CD14-positive monocyte (primary cell): ENCODE measurements at regions not wholly inside any gene's neighbourhood (a gene's known extent, or its start where the extent isn't known, plus 50 kb on each side); places are given as distances from the start of the nearest gene placed in this dataset.

ENCODE experiments used
- DNase-seq, 3 donors: peaks; one replicate each; pipeline ENCODE4 v3.0.0-alpha.2; 2011 to 2022
- H2AFZ ChIP-seq: 2 replicates; pipeline ENCODE4 v1.6.0; 2012; ENCODE audit warnings: mild to moderate bottlenecking, low read depth, low read length, inconsistent platforms; ENCODE audit not compliant: insufficient read depth, poor library complexity, severe bottlenecking
- H3K27ac ChIP-seq, 2 donors: 1 replicate in 1 of 2; 2 replicates in 1 of 2; pipeline ENCODE4 v1.5.1; 2012 to 2013; ENCODE audit warnings: low read length in 2 of 2, control low read depth in 1 of 2, inconsistent platforms in 1 of 2, low read depth in 1 of 2, mild to moderate bottlenecking in 1 of 2
- H3K27me3 ChIP-seq, 2 donors: one replicate each; pipeline versions ENCODE4 v1.6.0 to v1.6.1; 2011 to 2013; ENCODE audit warnings: low read length in 2 of 2; ENCODE audit not compliant: control insufficient read depth in 2 of 2, insufficient read depth in 2 of 2
- H3K36me3 ChIP-seq, 2 donors: replicated peaks in 1 of 2; 1 replicate in 1 of 2; 2 replicates in 1 of 2; pipeline versions ENCODE4 v1.5.1 to v1.6.1; 2012 to 2013; ENCODE audit warnings: low read length in 2 of 2, control low read depth in 1 of 2, inconsistent platforms in 1 of 2, mild to moderate bottlenecking in 1 of 2; ENCODE audit not compliant: insufficient read depth in 2 of 2, control insufficient read depth in 1 of 2
- H3K4me1 ChIP-seq, 2 donors: 1 replicate in 1 of 2; 2 replicates in 1 of 2; pipeline versions ENCODE4 v1.5.1 to v1.6.1; 2012 to 2013; ENCODE audit warnings: low read length in 2 of 2, control low read depth in 1 of 2, inconsistent platforms in 1 of 2, mild to moderate bottlenecking in 1 of 2, moderate library complexity in 1 of 2; ENCODE audit not compliant: insufficient read depth in 2 of 2, control insufficient read depth in 1 of 2
- H3K4me2 ChIP-seq: replicated peaks from 2 replicates; pipeline ENCODE3; 2012; ENCODE audit warnings: low read length, moderate library complexity, mild to moderate bottlenecking; ENCODE audit not compliant: poor library complexity, severe bottlenecking; ENCODE audit errors: extremely low read depth
- H3K4me3 ChIP-seq, 3 experiments: fragments of 200-600 bp in 1 of 3; sonication (generic) in 1 of 3; replicated peaks in 1 of 3; 1 replicate in 2 of 3; 2 replicates in 1 of 3; pipeline ENCODE4 v1.5.1; 2011 to 2013; ENCODE audit warnings: low read length in 3 of 3, mild to moderate bottlenecking in 3 of 3, control low read depth in 2 of 3, low read depth in 2 of 3, inconsistent platforms in 1 of 3, moderate library complexity in 1 of 3
- H3K79me2 ChIP-seq: 2 replicates; pipeline ENCODE4 v1.6.0; 2012; ENCODE audit warnings: mild to moderate bottlenecking, control low read depth, inconsistent platforms, low read length, moderate library complexity; ENCODE audit not compliant: insufficient read depth
- H3K9ac ChIP-seq: 2 replicates; pipeline ENCODE4 v1.6.0; 2017; ENCODE audit warnings: low read length, mild to moderate bottlenecking; ENCODE audit not compliant: insufficient read depth, poor library complexity, severe bottlenecking
- H3K9me3 ChIP-seq, 2 donors: replicated peaks in 1 of 2; 1 replicate in 1 of 2; 2 replicates in 1 of 2; pipeline versions ENCODE4 v1.5.1 to v1.6.1; 2012 to 2013; ENCODE audit warnings: low read length in 2 of 2, control low read depth in 1 of 2; ENCODE audit not compliant: control insufficient read depth in 1 of 2, insufficient read depth in 1 of 2
- H4K20me1 ChIP-seq: 2 replicates; pipeline ENCODE4 v1.6.0; 2012; ENCODE audit warnings: mild to moderate bottlenecking, low read length, control low read depth, moderate library complexity; ENCODE audit not compliant: insufficient read depth
- H3K27ac Mint-ChIP-seq, 7 donors: one replicate each; pipeline ENCODE4 v1.8.0; 2020; ENCODE audit warnings: mild to moderate bottlenecking in 7 of 7, mixed read lengths in 7 of 7, moderate library complexity in 6 of 7, inconsistent platforms in 2 of 7
- H3K27me3 Mint-ChIP-seq, 3 donors: one replicate each; pipeline ENCODE4 v1.8.0; 2021 to 2022; ENCODE audit warnings: low read depth in 3 of 3, mild to moderate bottlenecking in 3 of 3, mixed read lengths in 3 of 3, moderate library complexity in 3 of 3, inconsistent platforms in 1 of 3
- H3K36me3 Mint-ChIP-seq, 2 donors: one replicate each; pipeline ENCODE4 v1.8.0; 2020; ENCODE audit warnings: mixed read lengths in 2 of 2, inconsistent platforms in 1 of 2, mild to moderate bottlenecking in 1 of 2
- H3K4me1 Mint-ChIP-seq: one replicate; pipeline ENCODE4 v1.8.0; 2020; ENCODE audit warnings: mild to moderate bottlenecking, mixed read lengths
- H3K4me3 Mint-ChIP-seq, 2 donors: one replicate each; pipeline ENCODE4 v1.8.0; 2020; ENCODE audit warnings: mild to moderate bottlenecking in 2 of 2, mixed read lengths in 2 of 2, moderate library complexity in 1 of 2
- H3K9me3 Mint-ChIP-seq, 7 donors: one replicate each; pipeline ENCODE4 v1.8.0; 2020 to 2022; ENCODE audit warnings: mixed read lengths in 7 of 7, mild to moderate bottlenecking in 6 of 7, moderate library complexity in 6 of 7, inconsistent platforms in 2 of 7
- CTCF ChIP-seq: fragments of 200-600 bp; IDR thresholded peaks from one replicate; pipeline ENCODE4 v1.8.0; 2022; ENCODE audit warnings: antibody characterized with exemption, mild to moderate bottlenecking
- WGBS: methylation state at CpG from one replicate; pipeline ENCODE4 v1.1.5; 2013; ENCODE audit warnings: missing lambda C conversion rate; ENCODE audit not compliant: insufficient coverage; 5-methylcytosine and 5-hydroxymethylcytosine counted together
- intact Hi-C, 2 donors: fragments of 100-400 bp; cut with micrococcal nuclease; formaldehyde crosslinking; loops; one replicate each; pipeline versions ENCODE4 v1.15.0 to v1.15.1; 2023

GRCh38 chr2:215605214-215605613, 169.3 kb upstream of the FN1 start:
- Histone ChIP-seq H3K4me2 (no peak overlapping the region), H3K9me3 (no peaks in the 10 kb centered on the region), H3K9ac (no peak overlapping the region), H3K4me3 (no peak overlapping the region), H3K79me2 (no peaks in the 10 kb centered on the region), H2AFZ (no peak overlapping the region), H4K20me1 (no peaks in the 10 kb centered on the region), H3K4me1 (no peaks in the 10 kb centered on the region), H3K27ac (no peak overlapping the region), H3K36me3 (no peaks in the 10 kb centered on the region), H3K27me3 (no peaks in the 10 kb centered on the region)
- no peak overlapping the region for H3K4me3 Mint-ChIP-seq
- peaks cover 4% of the 10 kb centered on the region for H3K4me1 Mint-ChIP-seq
- no peak overlapping the region for H3K27ac Mint-ChIP-seq
- H3K36me3 Mint-ChIP-seq = no peaks in the 10 kb centered on the region
- intact Hi-C loops = no loop called here
- H3K27me3 Mint-ChIP-seq = peaks cover 0 to 6% (median 4%) of the 10 kb centered on the region in 3 donors
- no peak for DNase-seq
- no peak for TF ChIP-seq CTCF
- peaks cover 0 to 3% (median 0%) of the 10 kb centered on the region in 7 donors for H3K9me3 Mint-ChIP-seq

- H3K27me3 Mint-ChIP-seq = peaks cover 0 to 4% (median 4%) of the 10 kb centered on the region in 3 donors
- intact Hi-C loops = no loop called here
- Histone ChIP-seq H3K27ac (no peak overlapping the region), H3K4me2 (no peak overlapping the region), H3K79me2 (no peaks in the 10 kb centered on the region), H4K20me1 (no peaks in the 10 kb centered on the region), H3K9me3 (no peaks in the 10 kb centered on the region), H3K9ac (no peak overlapping the region), H3K4me1 (no peaks in the 10 kb centered on the region), H2AFZ (no peak overlapping the region), H3K4me3 (no peak overlapping the region), H3K36me3 (no peaks in the 10 kb centered on the region), H3K27me3 (no peaks in the 10 kb centered on the region)
- H3K4me3 Mint-ChIP-seq = no peak overlapping the region
- TF ChIP-seq CTCF = no peak
- peak in 1 of 3 donors; percentile 21 for DNase-seq
- peaks cover 4% of the 10 kb centered on the region for H3K4me1 Mint-ChIP-seq
- no peaks in the 10 kb centered on the region for H3K36me3 Mint-ChIP-seq
- H3K27ac Mint-ChIP-seq = no peak overlapping the region
- H3K9me3 Mint-ChIP-seq = peaks cover 0 to 3% (median 0%) of the 10 kb centered on the region in 7 donors
- WGBS = 32% methylated on average over 2 of the region's 2 CpGs
Measured at GRCh38 chr2:215604606-215605005, 168.7 kb upstream of the FN1 start.
